GM12892 (cell line): ENCODE measurements at regions not wholly inside any gene's neighbourhood (a gene's known extent, or its start where the extent isn't known, plus 50 kb on each side); places are given as distances from the start of the nearest gene placed in this dataset.

Experiments used
- POLR2A ChIP-seq: IDR thresholded peaks from 2 replicates; pipeline ENCODE4 v1.6.1; 2011; ENCODE audit warnings: low read depth, low read length, control low read depth
- POLR2AphosphoS5 ChIP-seq: IDR thresholded peaks from 2 replicates; pipeline ENCODE4 v1.6.1; 2011; ENCODE audit warnings: low read depth, low read length, control low read depth
- TAF1 ChIP-seq: IDR thresholded peaks from 2 replicates; pipeline ENCODE4 v1.6.1; 2011; ENCODE audit warnings: low read depth, mild to moderate bottlenecking, control low read depth, low read length, borderline replicate concordance

- TF ChIP-seq POLR2AphosphoS5 (no peak), TAF1 (no peak), POLR2A (no peak)
These were observed 70.9 kb downstream of the PTTG1 start for GRCh38 chr5:160492565-160492964.
